Sigmoid colon (tissue), 6 donors: ENCODE measurements at regions not wholly inside any gene's neighbourhood (a gene's known extent, or its start where the extent isn't known, plus 50 kb on each side); places are given as distances from the start of the nearest gene placed in this dataset.
A peak's percentile ranks its signal among the peaks of the same experiment; 100 is the strongest.

Source experiments
- DNase-seq: peaks from one replicate; pipeline ENCODE4 v3.0.0-alpha.2; 2019
- H3K27ac ChIP-seq, 4 donors: fragments of 200-600 bp; sonication (generic); one replicate each; pipeline ENCODE4 v1.5.1; 2016 to 2019; ENCODE audit warnings: mild to moderate bottlenecking in 1 of 4
- H3K27me3 ChIP-seq, 3 donors: fragments of 200-600 bp; sonication (generic); one replicate each; pipeline ENCODE4 v1.5.1; 2019; ENCODE audit warnings: mild to moderate bottlenecking in 1 of 3
- H3K36me3 ChIP-seq, 4 donors: fragments of 200-600 bp; sonication (generic); one replicate each; pipeline ENCODE4 v1.5.1; 2016 to 2019
- H3K4me1 ChIP-seq, 4 donors: fragments of 200-600 bp; sonication (generic); one replicate each; pipeline ENCODE4 v1.5.1; 2017 to 2019
- H3K4me3 ChIP-seq, 4 donors: fragments of 200-600 bp; sonication (generic); one replicate each; pipeline ENCODE4 v1.5.1; 2017 to 2019; ENCODE audit warnings: mild to moderate bottlenecking in 2 of 4, moderate library complexity in 1 of 4
- H3K9me3 ChIP-seq, 4 donors: fragments of 200-600 bp in 3 of 4; sonication (generic) in 3 of 4; one replicate each; pipeline versions ENCODE4 v1.5.1 to v1.6.1; 2013 to 2019
- CTCF ChIP-seq, 4 experiments: fragments of 450-650 bp in 3 of 4; fragments of 200-600 bp in 1 of 4; IDR thresholded peaks; one replicate each; pipeline ENCODE4 v1.5.1; 2016 to 2019; ENCODE audit warnings: antibody characterized with exemption in 4 of 4, mild to moderate bottlenecking in 3 of 4, moderate library complexity in 2 of 4
- EP300 ChIP-seq, 4 donors: sonication (generic); formaldehyde crosslinking; IDR thresholded peaks; one replicate each; pipeline ENCODE4 v1.6.1; 2017; ENCODE audit warnings: antibody characterized with exemption in 4 of 4
- POLR2A ChIP-seq, 2 donors: fragments of 450-650 bp; IDR thresholded peaks; one replicate each; pipeline ENCODE4 v1.6.1; 2016; ENCODE audit warnings: antibody characterized with exemption in 2 of 2, mild to moderate bottlenecking in 2 of 2, moderate library complexity in 2 of 2
- POLR2AphosphoS5 ChIP-seq, 4 donors: sonication (generic); formaldehyde crosslinking; IDR thresholded peaks; one replicate each; pipeline ENCODE4 v1.6.1; 2017; ENCODE audit warnings: antibody characterized with exemption in 4 of 4
- WGBS, 2 donors: extraction: QIAGEN DNeasy Blood & Tissue Kit; methylation state at CpG; one replicate each; pipeline ENCODE4 v1.1.7; 2013; 5-methylcytosine and 5-hydroxymethylcytosine counted together
- intact Hi-C: fragments of 100-400 bp; cut with DNase I; formaldehyde crosslinking; loops from one replicate; pipeline ENCODE4 v1.15.1; 2023
- donor health status: healthy with polysubstance abuse.
- donor health status: healthy.

DNA sequence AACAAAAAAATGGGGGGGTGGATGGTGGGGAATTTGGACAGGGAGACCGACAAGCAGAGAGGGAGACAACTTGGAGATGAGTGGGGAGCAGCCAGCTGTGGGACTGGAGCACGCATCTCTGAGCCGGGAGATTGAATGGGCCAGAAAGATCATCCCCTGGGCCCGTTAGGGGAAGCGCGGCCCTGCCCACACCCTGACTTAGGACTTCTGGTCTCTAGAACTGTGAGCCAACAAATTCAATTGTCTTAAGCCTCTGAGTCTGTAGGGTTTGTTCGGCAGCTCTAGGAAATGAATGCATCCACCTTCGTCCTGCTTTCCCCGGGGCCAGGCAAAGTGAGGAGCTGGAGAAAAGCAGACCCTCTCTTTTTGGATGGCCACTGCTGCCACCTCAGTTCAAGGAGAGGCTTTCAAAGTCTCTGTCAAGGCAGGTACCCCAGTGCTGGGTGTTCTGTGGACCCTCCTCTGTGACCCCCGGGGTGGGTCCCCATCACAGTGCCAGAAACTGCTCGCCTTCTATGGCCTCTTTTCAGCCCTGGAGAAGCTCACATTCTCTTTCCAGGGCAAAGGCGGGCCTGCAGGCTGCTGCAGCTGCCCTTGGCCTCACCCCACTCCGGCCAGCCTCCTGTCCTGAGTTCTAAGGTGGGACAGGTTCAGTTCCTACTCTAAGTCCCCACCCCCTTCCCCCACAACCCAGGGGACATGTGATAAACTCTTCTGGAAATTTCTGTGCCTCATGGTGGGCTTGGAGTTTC is 423.2 kb downstream of the RPS24 start:
- peaks cover 0 to 21% (median 19%) of the 10 kb centered on the region in 4 donors for H3K4me1 ChIP-seq
- H3K4me3 ChIP-seq: no peak overlapping the region
- no peaks in the 10 kb centered on the region for H3K27me3 ChIP-seq
- WGBS, 2 donors: 90 to 91% methylated on average over 13 of the region's 13 CpGs
- no peak for DNase-seq
- peak overlapping the region in 1 of 4 donors; percentile 50 for H3K27ac ChIP-seq
- H3K9me3 ChIP-seq: no peaks in the 10 kb centered on the region
- no peaks in the 10 kb centered on the region for H3K36me3 ChIP-seq
- intact Hi-C loops: no loop called here
- no peak for TF ChIP-seq POLR2AphosphoS5 (IDR thresholded peaks at IDR 0.05)
- TF ChIP-seq POLR2A (IDR thresholded peaks at IDR 0.05): no peak
- TF ChIP-seq CTCF (IDR thresholded peaks at IDR 0.05): no peak
- TF ChIP-seq EP300 (IDR thresholded peaks at IDR 0.05): no peak

GRCh38 chr10:78457804-78458482 is 424.3 kb downstream of the RPS24 start:
- no peaks in the 10 kb centered on the region for H3K36me3 ChIP-seq
- 81 to 88% methylated on average over 8 of the region's 8 CpGs for WGBS, 2 donors
- no peaks in the 10 kb centered on the region for H3K27me3 ChIP-seq
- H3K4me1 ChIP-seq: peaks cover 0 to 21% (median 19%) of the 10 kb centered on the region in 4 donors
- no peaks in the 10 kb centered on the region for H3K9me3 ChIP-seq
- no peak for TF ChIP-seq POLR2AphosphoS5 (IDR thresholded peaks at IDR 0.05)
- TF ChIP-seq POLR2A (IDR thresholded peaks at IDR 0.05): no peak
- no peak for TF ChIP-seq CTCF (IDR thresholded peaks at IDR 0.05)
- TF ChIP-seq EP300 (IDR thresholded peaks at IDR 0.05): no peak
- H3K4me3 ChIP-seq: no peak overlapping the region
- intact Hi-C loops: no loop called here
- peak; percentile 13 for DNase-seq
- H3K27ac ChIP-seq: no peak overlapping the region

DNA sequence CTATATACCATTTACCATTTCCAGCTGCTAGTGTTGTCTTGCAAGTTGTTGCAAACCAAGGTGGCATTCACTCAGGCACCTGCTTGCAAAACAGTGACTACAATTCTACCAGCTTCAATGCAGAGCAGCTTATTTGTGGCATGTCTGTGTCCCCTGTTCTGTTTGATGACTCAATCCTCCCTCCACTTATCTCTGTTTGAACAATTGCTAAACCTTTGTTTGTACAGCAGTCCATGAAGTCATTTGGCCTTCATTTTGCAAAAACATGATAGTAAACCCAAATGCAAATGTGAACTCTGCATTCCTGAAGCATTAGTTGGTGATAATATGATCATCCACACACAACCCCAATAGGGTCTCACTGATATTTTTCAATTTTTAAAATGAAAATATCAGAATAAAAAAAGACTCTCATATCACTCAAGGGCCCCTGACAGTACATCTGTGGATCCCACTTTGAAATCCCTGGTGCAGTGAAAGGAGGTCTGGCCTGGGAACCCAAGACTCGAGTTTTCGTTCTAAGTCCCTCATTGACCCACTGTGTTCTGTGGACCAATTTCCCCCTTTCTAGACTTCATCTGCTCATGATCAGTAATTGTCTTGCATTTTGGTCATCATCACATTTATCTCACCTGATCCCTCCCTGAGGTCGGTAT is 425.4 kb downstream of the RPS24 start:
- Histone ChIP-seq H3K27me3 (no peaks in the 10 kb centered on the region), H3K4me3 (no peak overlapping the region), H3K27ac (no peak overlapping the region), H3K9me3 (no peaks in the 10 kb centered on the region), H3K4me1 (peaks cover 0 to 21% (median 19%) of the 10 kb centered on the region in 4 donors), H3K36me3 (no peaks in the 10 kb centered on the region)
- intact Hi-C loops: no loop called here
- WGBS, 2 donors: 87 to 93% methylated on average over 3 of the region's 3 CpGs
- DNase-seq: no peak
- TF ChIP-seq EP300 (IDR thresholded peaks at IDR 0.05) (no peak), POLR2A (IDR thresholded peaks at IDR 0.05) (no peak), POLR2AphosphoS5 (IDR thresholded peaks at IDR 0.05) (no peak), CTCF (IDR thresholded peaks at IDR 0.05) (no peak)

DNA sequence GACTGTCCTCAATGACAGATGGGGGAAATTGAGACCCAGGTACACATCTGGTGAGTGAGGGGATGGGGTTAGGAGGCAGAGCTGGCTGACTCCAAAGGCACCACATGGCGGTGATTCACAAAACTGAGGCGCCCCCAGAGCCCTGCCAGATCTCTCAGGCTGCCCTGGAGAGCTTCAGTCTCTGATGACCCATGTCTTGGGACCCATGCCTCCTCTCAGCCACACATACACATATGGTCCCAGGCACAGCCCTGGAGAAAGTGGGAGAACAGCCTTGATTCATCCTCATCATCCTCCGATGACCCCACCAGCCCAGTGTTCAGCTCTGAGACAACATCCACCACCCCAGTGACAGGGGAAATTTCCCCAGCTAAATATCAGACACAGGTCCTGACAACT is 426.0 kb downstream of the RPS24 start:
- Histone ChIP-seq H3K27ac (no peak overlapping the region), H3K36me3 (no peaks in the 10 kb centered on the region), H3K27me3 (no peaks in the 10 kb centered on the region), H3K9me3 (no peaks in the 10 kb centered on the region), H3K4me1 (peaks cover 0 to 21% (median 18%) of the 10 kb centered on the region in 4 donors), H3K4me3 (no peak overlapping the region)
- DNase-seq: peak; percentile 39
- WGBS, 2 donors: 94 to 99% methylated on average over 3 of the region's 3 CpGs
- TF ChIP-seq EP300 (IDR thresholded peaks at IDR 0.05): no peak
- no peak for TF ChIP-seq POLR2AphosphoS5 (IDR thresholded peaks at IDR 0.05)
- no peak for TF ChIP-seq CTCF (IDR thresholded peaks at IDR 0.05)
- no peak for TF ChIP-seq POLR2A (IDR thresholded peaks at IDR 0.05)
- intact Hi-C loops: no loop called here
